Lung (tissue), 12 donors: ENCODE measurements at regions not wholly inside any gene's neighbourhood (a gene's known extent, or its start where the extent isn't known, plus 50 kb on each side); places are given as distances from the start of the nearest gene placed in this dataset. TPM values are rescaled to one million over a fixed set of nuclear protein-coding genes. Genes with fewer than 3 reads are reported as not detected.
"Not testable (repeated sequence)": the region's sequence is repeated elsewhere in the genome, so short reads cannot be mapped to it uniquely, and the experiment has no call there.

Source experiments
- ATAC-seq: fragments of 200-7000 bp; cut with Tn5 transposase; one replicate; pipeline ENCODE4 v1.9.1; 2020; ENCODE audit warnings: moderate number of reproducible peaks; ENCODE audit not compliant: insufficient read depth, low FRiP score
- DNase-seq, 3 donors: peaks; one replicate each; pipeline ENCODE4 v3.0.0-alpha.2; 2013 to 2017
- H3K27ac ChIP-seq, 2 donors: one replicate each; pipeline ENCODE4 v1.5.1; 2013; ENCODE audit warnings: mild to moderate bottlenecking in 2 of 2, moderate library complexity in 2 of 2, control low read depth in 1 of 2, inconsistent platforms in 1 of 2, low read depth in 1 of 2, low read length in 1 of 2
- H3K27me3 ChIP-seq, 3 donors: one replicate each; pipeline ENCODE4 v1.5.1; 2013; ENCODE audit warnings: low read length in 2 of 3; ENCODE audit not compliant: control insufficient read depth in 3 of 3, insufficient read depth in 3 of 3
- H3K36me3 ChIP-seq, 4 donors: one replicate each; pipeline ENCODE4 v1.5.1; 2013; ENCODE audit warnings: low read length in 4 of 4, mild to moderate bottlenecking in 1 of 4, moderate library complexity in 1 of 4; ENCODE audit not compliant: control insufficient read depth in 4 of 4, insufficient read depth in 4 of 4
- H3K4me1 ChIP-seq, 5 donors: one replicate each; pipeline ENCODE4 v1.5.1; 2013; ENCODE audit warnings: low read length in 5 of 5, mild to moderate bottlenecking in 2 of 5, moderate library complexity in 1 of 5; ENCODE audit not compliant: control insufficient read depth in 5 of 5, insufficient read depth in 5 of 5
- H3K4me3 ChIP-seq: one replicate; pipeline ENCODE4 v1.5.1; 2013; ENCODE audit warnings: mild to moderate bottlenecking, control low read depth, moderate library complexity
- H3K9ac ChIP-seq, 2 donors: one replicate each; pipeline ENCODE4 v1.5.1; 2013; ENCODE audit warnings: low read length in 2 of 2, control low read depth in 1 of 2; ENCODE audit not compliant: insufficient read depth in 1 of 2
- H3K9me3 ChIP-seq, 4 donors: one replicate each; pipeline ENCODE4 v1.5.1; 2013; ENCODE audit warnings: low read length in 3 of 4, mild to moderate bottlenecking in 1 of 4, moderate library complexity in 1 of 4; ENCODE audit not compliant: control insufficient read depth in 4 of 4, insufficient read depth in 3 of 4
- WGBS, 2 donors: extraction: QIAGEN DNeasy Blood & Tissue Kit; methylation state at CpG; one replicate each; pipeline ENCODE4 v1.1.7; 2013; 5-methylcytosine and 5-hydroxymethylcytosine counted together
- small RNA-seq: library from RNA; depleted of rRNA; stranded (forward); fragments of <200 nt; gene quantifications from one replicate; pipeline ENCODE3, GENCODE V24; 2014; ENCODE audit warnings: low replicate concordance
- TF ChIP-seq, protein P1 (sequence below): IDR thresholded peaks from 2 replicates; pipeline ENCODE4 v1.5.1; 2012; ENCODE audit warnings: mild to moderate bottlenecking; ENCODE audit errors: control extremely low read depth, extremely low read depth
- donor health status: control.
- donor health status: control.
- donor health status: Bipolar disorder and iron deficiency.
- donor health status: healthy.
- donor health status: DM: yes; HTN: yes; CAD: no.

DNA sequence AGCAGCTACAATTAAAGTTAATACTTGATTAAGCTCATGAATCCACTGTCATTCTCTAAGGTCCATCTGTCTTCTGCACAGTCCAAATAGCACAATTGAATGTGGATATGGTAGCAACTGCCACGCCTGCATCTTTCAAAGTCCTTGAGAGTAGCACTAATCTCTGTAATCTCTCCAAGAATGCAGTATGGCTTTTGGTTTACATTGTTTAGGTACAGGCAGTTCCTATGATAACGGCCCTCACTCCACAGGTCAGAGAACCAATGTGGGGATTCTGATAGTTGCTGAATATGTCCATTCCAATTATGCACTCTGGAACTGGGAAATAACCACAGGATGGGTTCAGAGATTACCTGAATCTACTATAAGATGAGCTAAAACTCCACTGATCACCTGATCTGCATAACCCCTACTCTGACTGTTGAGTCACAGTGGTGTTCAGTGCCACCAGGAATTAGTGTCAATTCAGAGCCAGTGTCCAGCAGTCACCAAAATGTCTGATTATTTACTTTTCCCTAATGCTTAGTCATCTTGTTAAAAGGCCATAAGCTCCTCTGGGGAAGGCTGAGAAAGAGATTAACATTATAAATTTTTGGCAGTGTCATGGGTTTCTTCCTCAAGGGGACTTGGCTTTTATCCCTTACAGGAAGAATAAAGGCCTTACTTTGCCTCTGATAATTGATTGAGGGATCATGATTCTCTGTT lies 175.5 kb downstream of the GOLGA8K start:
- not testable (repeated sequence) for DNase-seq, H3K4me1 ChIP-seq, H3K27me3 ChIP-seq, H3K9me3 ChIP-seq, ATAC-seq, H3K4me3 ChIP-seq, H3K27ac ChIP-seq, H3K36me3 ChIP-seq, H3K9ac ChIP-seq
- whole genome bisulfite sequencing, 2 donors: 77 to 85% methylated on average over 1 to 2 of the region's 2 CpGs

DNA sequence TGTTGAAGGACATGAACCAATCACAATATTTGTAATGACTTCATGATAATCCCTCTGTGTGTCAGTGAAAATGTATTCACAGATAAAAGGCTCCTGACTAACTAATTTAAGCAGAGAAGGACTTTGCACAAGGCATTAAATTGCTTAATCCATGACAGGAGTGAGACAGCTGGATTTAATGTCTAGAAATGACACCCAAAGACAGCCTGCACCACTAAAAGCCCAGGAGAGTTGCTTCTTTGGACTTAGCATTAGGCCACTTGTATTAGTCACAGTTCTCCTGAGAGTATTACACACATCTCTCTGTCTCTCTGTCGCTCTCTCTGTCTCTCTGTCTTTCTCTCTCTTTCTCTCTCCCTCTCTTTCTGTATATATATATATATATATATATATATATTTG lies 180.4 kb downstream of the GOLGA8K start:
- Histone ChIP-seq H3K4me1 (no peaks in the 10 kb centered on the region), H3K27me3 (no peaks in the 10 kb centered on the region), H3K36me3 (no peaks in the 10 kb centered on the region), H3K9me3 (peaks cover 0 to 7% (median 2%) of the 10 kb centered on the region in 4 donors), H3K27ac (no peak overlapping the region), H3K4me3 (no peak overlapping the region), H3K9ac (no peak overlapping the region)
- 92 to 100% methylated on average over 1 of the region's 1 CpG for WGBS, 2 donors
- TF ChIP-seq, protein P1, sequence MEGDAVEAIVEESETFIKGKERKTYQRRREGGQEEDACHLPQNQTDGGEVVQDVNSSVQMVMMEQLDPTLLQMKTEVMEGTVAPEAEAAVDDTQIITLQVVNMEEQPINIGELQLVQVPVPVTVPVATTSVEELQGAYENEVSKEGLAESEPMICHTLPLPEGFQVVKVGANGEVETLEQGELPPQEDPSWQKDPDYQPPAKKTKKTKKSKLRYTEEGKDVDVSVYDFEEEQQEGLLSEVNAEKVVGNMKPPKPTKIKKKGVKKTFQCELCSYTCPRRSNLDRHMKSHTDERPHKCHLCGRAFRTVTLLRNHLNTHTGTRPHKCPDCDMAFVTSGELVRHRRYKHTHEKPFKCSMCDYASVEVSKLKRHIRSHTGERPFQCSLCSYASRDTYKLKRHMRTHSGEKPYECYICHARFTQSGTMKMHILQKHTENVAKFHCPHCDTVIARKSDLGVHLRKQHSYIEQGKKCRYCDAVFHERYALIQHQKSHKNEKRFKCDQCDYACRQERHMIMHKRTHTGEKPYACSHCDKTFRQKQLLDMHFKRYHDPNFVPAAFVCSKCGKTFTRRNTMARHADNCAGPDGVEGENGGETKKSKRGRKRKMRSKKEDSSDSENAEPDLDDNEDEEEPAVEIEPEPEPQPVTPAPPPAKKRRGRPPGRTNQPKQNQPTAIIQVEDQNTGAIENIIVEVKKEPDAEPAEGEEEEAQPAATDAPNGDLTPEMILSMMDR: no peak
- ATAC-seq: no peak
- no peak for DNase-seq

Small RNA genes lying in the stretch of these regions (small RNA-seq; reads per million reads assigned to genes)
- gene RNU6-18P: not detected
